ENCODE measurements at regions not wholly inside any gene's neighbourhood (a gene's known extent, or its start where the extent isn't known, plus 50 kb on each side); places are given as distances from the start of the nearest gene placed in this dataset.

DNA sequence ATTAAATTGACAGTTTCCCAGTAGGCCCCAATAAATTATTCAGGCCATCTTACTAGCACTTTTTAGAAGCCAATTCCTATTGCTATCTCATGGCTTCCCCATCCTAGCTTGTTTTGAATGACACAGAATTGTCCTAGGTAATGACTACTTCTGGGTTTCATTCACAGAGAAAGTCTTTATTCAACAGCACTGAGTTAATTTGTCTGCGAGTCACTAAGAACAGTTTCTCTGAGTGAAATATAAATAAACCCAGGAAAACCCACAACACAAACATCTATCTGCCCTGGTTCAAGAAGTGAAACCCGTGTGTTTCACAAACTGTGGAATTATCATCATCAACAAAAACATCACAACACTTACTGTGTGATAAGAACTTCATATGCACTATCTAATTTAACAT is 1366.8 kb downstream of the EPHA7 start:
- TF ChIP-seq CHD2 (IDR thresholded peaks at IDR 0.05; ENCODE audit: low read length) (no peak), PHF8 (conservative IDR thresholded peaks at IDR 0.05; ENCODE audit: low read depth, low read length) (no peak), TEAD4 (IDR thresholded peaks at IDR 0.05; ENCODE audit: low read depth, low read length) (no peak)
- TF ChIP-seq, protein P1, sequence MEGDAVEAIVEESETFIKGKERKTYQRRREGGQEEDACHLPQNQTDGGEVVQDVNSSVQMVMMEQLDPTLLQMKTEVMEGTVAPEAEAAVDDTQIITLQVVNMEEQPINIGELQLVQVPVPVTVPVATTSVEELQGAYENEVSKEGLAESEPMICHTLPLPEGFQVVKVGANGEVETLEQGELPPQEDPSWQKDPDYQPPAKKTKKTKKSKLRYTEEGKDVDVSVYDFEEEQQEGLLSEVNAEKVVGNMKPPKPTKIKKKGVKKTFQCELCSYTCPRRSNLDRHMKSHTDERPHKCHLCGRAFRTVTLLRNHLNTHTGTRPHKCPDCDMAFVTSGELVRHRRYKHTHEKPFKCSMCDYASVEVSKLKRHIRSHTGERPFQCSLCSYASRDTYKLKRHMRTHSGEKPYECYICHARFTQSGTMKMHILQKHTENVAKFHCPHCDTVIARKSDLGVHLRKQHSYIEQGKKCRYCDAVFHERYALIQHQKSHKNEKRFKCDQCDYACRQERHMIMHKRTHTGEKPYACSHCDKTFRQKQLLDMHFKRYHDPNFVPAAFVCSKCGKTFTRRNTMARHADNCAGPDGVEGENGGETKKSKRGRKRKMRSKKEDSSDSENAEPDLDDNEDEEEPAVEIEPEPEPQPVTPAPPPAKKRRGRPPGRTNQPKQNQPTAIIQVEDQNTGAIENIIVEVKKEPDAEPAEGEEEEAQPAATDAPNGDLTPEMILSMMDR (IDR thresholded peaks at IDR 0.05; ENCODE audit: control extremely low read depth in 1 of 3, insufficient read depth in 1 of 3, low read depth in 1 of 3, low read length in 3 of 3): no peak
- TF ChIP-seq, protein P2, sequence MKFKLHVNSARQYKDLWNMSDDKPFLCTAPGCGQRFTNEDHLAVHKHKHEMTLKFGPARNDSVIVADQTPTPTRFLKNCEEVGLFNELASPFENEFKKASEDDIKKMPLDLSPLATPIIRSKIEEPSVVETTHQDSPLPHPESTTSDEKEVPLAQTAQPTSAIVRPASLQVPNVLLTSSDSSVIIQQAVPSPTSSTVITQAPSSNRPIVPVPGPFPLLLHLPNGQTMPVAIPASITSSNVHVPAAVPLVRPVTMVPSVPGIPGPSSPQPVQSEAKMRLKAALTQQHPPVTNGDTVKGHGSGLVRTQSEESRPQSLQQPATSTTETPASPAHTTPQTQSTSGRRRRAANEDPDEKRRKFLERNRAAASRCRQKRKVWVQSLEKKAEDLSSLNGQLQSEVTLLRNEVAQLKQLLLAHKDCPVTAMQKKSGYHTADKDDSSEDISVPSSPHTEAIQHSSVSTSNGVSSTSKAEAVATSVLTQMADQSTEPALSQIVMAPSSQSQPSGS (IDR thresholded peaks at IDR 0.05; ENCODE audit: low read length): no peak

All from H1 (cell line).